Neural progenitor cell (in vitro differentiated cells): ENCODE measurements at regions not wholly inside any gene's neighbourhood (a gene's known extent, or its start where the extent isn't known, plus 50 kb on each side); places are given as distances from the start of the nearest gene placed in this dataset.

Experiments used
- EZH2phosphoT487 ChIP-seq: fragments of 200-600 bp; sonication (generic); IDR thresholded peaks from 2 replicates; pipeline ENCODE4 v1.6.1; 2017; ENCODE audit warnings: antibody characterized with exemption
- TF ChIP-seq, protein P1 (sequence below): fragments of 200-600 bp; sonication (generic); IDR thresholded peaks from 2 replicates; pipeline ENCODE4 v1.5.1; 2017; ENCODE audit warnings: antibody characterized with exemption, mild to moderate bottlenecking

DNA sequence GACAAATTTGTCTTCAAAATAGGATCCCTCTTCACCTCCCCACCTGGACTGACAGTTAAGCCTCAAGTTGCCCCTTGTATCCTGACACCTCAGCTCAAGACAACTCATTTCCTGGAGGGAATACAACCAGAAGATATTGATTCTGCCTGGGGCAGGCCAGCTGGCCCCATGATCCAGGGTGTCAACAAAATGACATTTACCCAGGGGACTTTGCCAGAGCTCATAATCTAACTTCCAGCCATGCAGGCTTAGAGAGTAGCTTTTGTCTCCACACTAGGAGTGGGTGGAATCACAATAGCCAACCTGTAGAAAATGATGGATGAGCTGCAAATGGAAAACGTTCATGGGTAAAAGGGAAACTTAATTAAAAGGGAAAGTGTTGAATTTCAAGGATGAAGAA is 220.1 kb upstream of the DPP10 start:
- TF ChIP-seq, protein P1, sequence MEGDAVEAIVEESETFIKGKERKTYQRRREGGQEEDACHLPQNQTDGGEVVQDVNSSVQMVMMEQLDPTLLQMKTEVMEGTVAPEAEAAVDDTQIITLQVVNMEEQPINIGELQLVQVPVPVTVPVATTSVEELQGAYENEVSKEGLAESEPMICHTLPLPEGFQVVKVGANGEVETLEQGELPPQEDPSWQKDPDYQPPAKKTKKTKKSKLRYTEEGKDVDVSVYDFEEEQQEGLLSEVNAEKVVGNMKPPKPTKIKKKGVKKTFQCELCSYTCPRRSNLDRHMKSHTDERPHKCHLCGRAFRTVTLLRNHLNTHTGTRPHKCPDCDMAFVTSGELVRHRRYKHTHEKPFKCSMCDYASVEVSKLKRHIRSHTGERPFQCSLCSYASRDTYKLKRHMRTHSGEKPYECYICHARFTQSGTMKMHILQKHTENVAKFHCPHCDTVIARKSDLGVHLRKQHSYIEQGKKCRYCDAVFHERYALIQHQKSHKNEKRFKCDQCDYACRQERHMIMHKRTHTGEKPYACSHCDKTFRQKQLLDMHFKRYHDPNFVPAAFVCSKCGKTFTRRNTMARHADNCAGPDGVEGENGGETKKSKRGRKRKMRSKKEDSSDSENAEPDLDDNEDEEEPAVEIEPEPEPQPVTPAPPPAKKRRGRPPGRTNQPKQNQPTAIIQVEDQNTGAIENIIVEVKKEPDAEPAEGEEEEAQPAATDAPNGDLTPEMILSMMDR = no peak
- no peak for TF ChIP-seq EZH2phosphoT487
